ENCODE measurements at regions not wholly inside any gene's neighbourhood (a gene's known extent, or its start where the extent isn't known, plus 50 kb on each side); places are given as distances from the start of the nearest gene placed in this dataset.

GRCh38 chr11:47907499-47907898, 59.3 kb upstream of the NUP160 start:
- no peaks in the 10 kb centered on the region for H3K79me2 ChIP-seq (replicated peaks; ENCODE audit: insufficient read depth)
- no peak for ATAC-seq

More at GRCh38 chr11:47907499-47907898, 59.3 kb upstream of the NUP160 start:
- H3K4me3 Mint-ChIP-seq: no peak overlapping the region
- H3K36me3 ChIP-seq (ENCODE audit: insufficient read depth): no peaks in the 10 kb centered on the region
- no peak overlapping the region for H3K4me3 ChIP-seq
- H4K20me1 ChIP-seq (replicated peaks; ENCODE audit: insufficient read depth): no peaks in the 10 kb centered on the region
- 0 out of 2 replicates have a peak, but pooled peaks cover 4% of the 10 kb centered on the region for H3K9me2 ChIP-seq (ENCODE audit: insufficient read depth)
- H2AFZ ChIP-seq: no peak overlapping the region
- DNase-seq (ENCODE audit: low spot score): no peak
- no peak overlapping the region for H3K4me2 ChIP-seq
- H3K4me1 ChIP-seq (ENCODE audit: insufficient read depth): no peaks in the 10 kb centered on the region
- no peaks in the 10 kb centered on the region for H3K27me3 Mint-ChIP-seq (ENCODE audit: insufficient read depth, low read depth, poor library complexity)
- no peaks in the 10 kb centered on the region for H3K4me1 Mint-ChIP-seq
- H3K9me3 Mint-ChIP-seq: no peaks in the 10 kb centered on the region
- TF ChIP-seq STAT1 (IDR thresholded peaks at IDR 0.05; ENCODE audit: unreplicated experiment) (no peak), NANOG (IDR thresholded peaks at IDR 0.05; ENCODE audit: borderline replicate concordance) (no peak), POLR2AphosphoS5 (IDR thresholded peaks at IDR 0.05; ENCODE audit: low read depth) (no peak), EZH2phosphoT487 (IDR thresholded peaks at IDR 0.05; ENCODE audit: unreplicated experiment) (no peak), ZNF462 (CRISPR knock-in tag; IDR thresholded peaks at IDR 0.05) (no peak), ZNF114 (CRISPR knock-in tag; IDR thresholded peaks at IDR 0.05) (no peak), REST (IDR thresholded peaks at IDR 0.05; ENCODE audit: unreplicated experiment) (no peak), ETS1 (IDR thresholded peaks at IDR 0.05) (no peak), ZNF331 (CRISPR knock-in tag; IDR thresholded peaks at IDR 0.05; ENCODE audit: low read depth) (no peak), CTCF (conservative IDR thresholded peaks at IDR 0.05; ENCODE audit: low read depth in 2 of 2) (no peak)
- H3K36me3 Mint-ChIP-seq (ENCODE audit: low read depth): no peaks in the 10 kb centered on the region
- no peaks in the 10 kb centered on the region for H3K27me3 ChIP-seq (ENCODE audit: insufficient read depth)
- H3K27ac Mint-ChIP-seq: no peak overlapping the region
- no peaks in the 10 kb centered on the region for H3F3A ChIP-seq (replicated peaks; ENCODE audit: low read depth)
- H3K27ac ChIP-seq (ENCODE audit: low read depth): no peak overlapping the region
